Cerebellar cortex (tissue), 1 donor: ENCODE measurements at regions not wholly inside any gene's neighbourhood (a gene's known extent, or its start where the extent isn't known, plus 50 kb on each side); places are given as distances from the start of the nearest gene placed in this dataset.

Experiments used
- DNase-seq: peaks from one replicate; pipeline ENCODE4 v3.0.0-alpha.2; 2015; ENCODE audit warnings: low spot score

GRCh38 chr4:30314001-30314400, 406.2 kb upstream of the PCDH7 start:
- no peak for DNase-seq

GRCh38 chr4:30330894-30331652, 389.1 kb upstream of the PCDH7 start:
- no peak for DNase-seq

GRCh38 chr4:30341731-30342130, 378.4 kb upstream of the PCDH7 start:
- DNase-seq: no peak

GRCh38 chr4:30350288-30350687, 369.9 kb upstream of the PCDH7 start:
- DNase-seq: no peak

- DNase-seq: no peak
Observed at GRCh38 chr4:30354605-30355004, 365.6 kb upstream of the PCDH7 start.

GRCh38 chr4:30362436-30362835, 357.7 kb upstream of the PCDH7 start:
- DNase-seq: no peak

- DNase-seq: no peak
Observed at GRCh38 chr4:30370105-30370504, 350.1 kb upstream of the PCDH7 start.

GRCh38 chr4:30380404-30380998, 339.7 kb upstream of the PCDH7 start:
- DNase-seq: peak; percentile 9

- no peak for DNase-seq
Observed at GRCh38 chr4:30385650-30386049, 334.5 kb upstream of the PCDH7 start.

GRCh38 chr4:30386266-30386895, 333.8 kb upstream of the PCDH7 start:
- no peak for DNase-seq

GRCh38 chr4:30395902-30396301, 324.3 kb upstream of the PCDH7 start:
- no peak for DNase-seq

GRCh38 chr4:30396772-30397475, 323.2 kb upstream of the PCDH7 start:
- DNase-seq: no peak

- no peak for DNase-seq
Observed at GRCh38 chr4:30399476-30399875, 320.7 kb upstream of the PCDH7 start.

- DNase-seq: no peak
Observed at GRCh38 chr4:30402276-30402675, 317.9 kb upstream of the PCDH7 start.

- DNase-seq: no peak
Observed at GRCh38 chr4:30413915-30414314, 306.3 kb upstream of the PCDH7 start.

GRCh38 chr4:30416547-30416946, 303.6 kb upstream of the PCDH7 start:
- DNase-seq: no peak

- no peak for DNase-seq
Observed at GRCh38 chr4:30427932-30428331, 292.2 kb upstream of the PCDH7 start.

GRCh38 chr4:30429813-30430761, 290.1 kb upstream of the PCDH7 start:
- DNase-seq: no peak

- DNase-seq: no peak
Observed at GRCh38 chr4:30434656-30435055, 285.5 kb upstream of the PCDH7 start.

GRCh38 chr4:30436394-30436793, 283.8 kb upstream of the PCDH7 start:
- DNase-seq: no peak

- no peak for DNase-seq
Observed at GRCh38 chr4:30437316-30437715, 282.9 kb upstream of the PCDH7 start.

GRCh38 chr4:30443289-30443688, 276.9 kb upstream of the PCDH7 start:
- no peak for DNase-seq
